Neural cell (in vitro differentiated cells): ENCODE measurements at regions not wholly inside any gene's neighbourhood (a gene's known extent, or its start where the extent isn't known, plus 50 kb on each side); places are given as distances from the start of the nearest gene placed in this dataset.

ENCODE experiments used
- CTCF ChIP-seq: fragments of 450-650 bp; IDR thresholded peaks from 2 replicates; pipeline ENCODE4 v1.5.1; 2014; ENCODE audit warnings: antibody characterized with exemption, mild to moderate bottlenecking, moderate library complexity; ENCODE audit not compliant: poor library complexity, severe bottlenecking
- EP300 ChIP-seq: fragments of 450-650 bp; conservative IDR thresholded peaks from 2 replicates; pipeline ENCODE4 v1.6.1; 2014; ENCODE audit warnings: antibody characterized with exemption, mild to moderate bottlenecking, moderate library complexity; ENCODE audit not compliant: poor library complexity, severe bottlenecking
- EZH2 ChIP-seq: fragments of 200-600, 300-800 bp; shearing (Covaris generic), sonication (generic); IDR thresholded peaks from 2 replicates; pipeline ENCODE4 v1.6.1; 2014; ENCODE audit warnings: antibody characterized with exemption, low read length, borderline replicate concordance, mild to moderate bottlenecking; ENCODE audit not compliant: insufficient read depth, poor library complexity, severe bottlenecking
- MXI1 ChIP-seq: fragments of 450-650 bp; conservative IDR thresholded peaks from 2 replicates; pipeline ENCODE4 v1.6.1; 2014; ENCODE audit warnings: antibody characterized with exemption, mild to moderate bottlenecking; ENCODE audit not compliant: poor library complexity, severe bottlenecking
- POLR2AphosphoS5 ChIP-seq: IDR thresholded peaks from 2 replicates; pipeline ENCODE4 v1.6.1; 2012
- RAD21 ChIP-seq: fragments of 450-650 bp; conservative IDR thresholded peaks from 2 replicates; pipeline ENCODE4 v1.6.1; 2014; ENCODE audit warnings: antibody characterized with exemption, mild to moderate bottlenecking, moderate library complexity
- SMC3 ChIP-seq: fragments of 450-650 bp; conservative IDR thresholded peaks from 2 replicates; pipeline ENCODE4 v1.6.1; 2014; ENCODE audit warnings: antibody characterized with exemption, mild to moderate bottlenecking, moderate library complexity; ENCODE audit not compliant: poor library complexity
- TAF1 ChIP-seq: IDR thresholded peaks from 2 replicates; pipeline ENCODE4 v1.6.1; 2012; ENCODE audit warnings: low read depth
- TF ChIP-seq, protein P1 (sequence below): IDR thresholded peaks from 2 replicates; pipeline ENCODE4 v1.6.1; 2012; ENCODE audit warnings: borderline replicate concordance

DNA sequence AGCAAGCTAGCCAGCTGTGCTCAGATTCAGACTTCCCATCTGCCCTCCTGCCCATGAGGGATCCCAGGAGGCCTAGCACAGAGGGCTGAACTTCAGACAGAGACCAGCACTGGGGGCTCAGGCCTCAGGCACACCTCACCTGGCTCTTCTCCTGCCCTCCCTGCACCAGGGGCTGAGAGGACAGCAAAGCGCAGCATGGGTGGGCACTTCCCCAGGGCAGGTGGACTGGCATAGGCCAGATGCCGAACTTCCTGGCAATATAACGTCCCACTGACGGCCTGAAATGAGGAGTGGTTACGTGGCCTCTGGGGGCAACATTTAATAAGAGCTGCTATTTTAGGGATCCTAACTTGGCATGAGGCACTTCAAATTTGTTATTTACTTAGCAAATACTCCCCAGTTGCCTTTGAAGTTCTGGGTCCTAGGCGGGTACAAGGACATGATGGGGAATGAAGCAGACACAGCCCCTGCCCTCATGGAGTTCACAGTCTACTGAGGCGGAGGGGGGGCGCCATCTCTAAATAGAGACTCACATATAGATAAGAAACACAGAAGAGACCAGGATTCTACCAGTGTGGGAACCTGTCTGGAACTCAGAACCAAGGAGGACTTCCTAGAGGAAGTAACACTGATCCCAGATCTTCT is 101.8 kb upstream of the ZMIZ1 start:
- TF ChIP-seq EZH2 = no peak
- no peak for TF ChIP-seq CTCF
- no peak for TF ChIP-seq EP300
- no peak for TF ChIP-seq POLR2AphosphoS5
- no peak for TF ChIP-seq MXI1
- TF ChIP-seq, protein P1, sequence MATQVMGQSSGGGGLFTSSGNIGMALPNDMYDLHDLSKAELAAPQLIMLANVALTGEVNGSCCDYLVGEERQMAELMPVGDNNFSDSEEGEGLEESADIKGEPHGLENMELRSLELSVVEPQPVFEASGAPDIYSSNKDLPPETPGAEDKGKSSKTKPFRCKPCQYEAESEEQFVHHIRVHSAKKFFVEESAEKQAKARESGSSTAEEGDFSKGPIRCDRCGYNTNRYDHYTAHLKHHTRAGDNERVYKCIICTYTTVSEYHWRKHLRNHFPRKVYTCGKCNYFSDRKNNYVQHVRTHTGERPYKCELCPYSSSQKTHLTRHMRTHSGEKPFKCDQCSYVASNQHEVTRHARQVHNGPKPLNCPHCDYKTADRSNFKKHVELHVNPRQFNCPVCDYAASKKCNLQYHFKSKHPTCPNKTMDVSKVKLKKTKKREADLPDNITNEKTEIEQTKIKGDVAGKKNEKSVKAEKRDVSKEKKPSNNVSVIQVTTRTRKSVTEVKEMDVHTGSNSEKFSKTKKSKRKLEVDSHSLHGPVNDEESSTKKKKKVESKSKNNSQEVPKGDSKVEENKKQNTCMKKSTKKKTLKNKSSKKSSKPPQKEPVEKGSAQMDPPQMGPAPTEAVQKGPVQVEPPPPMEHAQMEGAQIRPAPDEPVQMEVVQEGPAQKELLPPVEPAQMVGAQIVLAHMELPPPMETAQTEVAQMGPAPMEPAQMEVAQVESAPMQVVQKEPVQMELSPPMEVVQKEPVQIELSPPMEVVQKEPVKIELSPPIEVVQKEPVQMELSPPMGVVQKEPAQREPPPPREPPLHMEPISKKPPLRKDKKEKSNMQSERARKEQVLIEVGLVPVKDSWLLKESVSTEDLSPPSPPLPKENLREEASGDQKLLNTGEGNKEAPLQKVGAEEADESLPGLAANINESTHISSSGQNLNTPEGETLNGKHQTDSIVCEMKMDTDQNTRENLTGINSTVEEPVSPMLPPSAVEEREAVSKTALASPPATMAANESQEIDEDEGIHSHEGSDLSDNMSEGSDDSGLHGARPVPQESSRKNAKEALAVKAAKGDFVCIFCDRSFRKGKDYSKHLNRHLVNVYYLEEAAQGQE = no peak
- TF ChIP-seq SMC3 = no peak
- TF ChIP-seq RAD21 = no peak
- no peak for TF ChIP-seq TAF1
